HG03442 (cell line): ENCODE measurements at regions not wholly inside any gene's neighbourhood (a gene's known extent, or its start where the extent isn't known, plus 50 kb on each side); places are given as distances from the start of the nearest gene placed in this dataset.

Experiments used
- ATAC-seq: cut with Tn5 transposase; IDR thresholded peaks from one replicate; pipeline ENCODE4 v1.9.1; 2021; ENCODE audit warnings: mild to moderate bottlenecking, moderate library complexity; ENCODE audit not compliant: unreplicated experiment

DNA sequence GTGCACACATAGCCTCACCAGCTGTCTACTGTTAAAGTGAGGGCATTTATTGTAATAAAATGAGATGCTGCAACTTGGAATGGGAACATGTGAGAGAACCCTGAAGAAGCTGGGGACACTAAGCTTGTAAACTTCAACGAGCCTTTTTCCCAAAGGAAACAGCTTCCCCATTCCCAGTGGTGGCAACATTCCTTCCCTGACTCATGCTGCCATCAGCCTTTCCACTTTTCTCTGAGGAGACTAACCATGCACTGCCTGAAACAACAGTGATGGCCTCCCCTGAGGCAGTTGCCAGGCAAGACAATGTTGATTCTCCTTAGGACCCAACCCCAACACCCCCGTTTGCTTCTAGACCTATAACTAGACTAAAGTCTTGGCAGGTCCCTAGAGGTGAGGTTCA lies 928.3 kb downstream of the GLUD2 start:
- ATAC-seq: no peak

- ATAC-seq: no peak
These were observed 939.8 kb downstream of the GLUD2 start for GRCh38 chrX:121987163-121987562.

DNA sequence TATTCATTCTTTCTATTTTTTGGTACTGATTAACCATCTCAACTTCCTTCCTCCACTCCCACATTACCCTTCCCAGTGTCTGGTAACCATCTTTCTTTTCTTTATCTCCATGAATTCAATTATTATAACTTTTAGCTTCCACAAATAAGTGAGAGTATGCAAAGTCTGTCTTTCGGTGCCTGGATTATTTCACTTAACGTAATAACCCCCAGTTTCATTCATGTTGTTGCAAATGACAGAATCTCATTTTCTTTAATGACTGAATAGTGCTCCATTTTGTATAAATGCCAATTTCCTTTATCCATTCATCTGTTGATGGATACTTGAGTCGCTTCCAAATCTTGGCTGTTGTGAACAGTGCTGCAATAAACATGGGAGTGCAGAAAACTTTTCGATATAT lies 940.4 kb downstream of the GLUD2 start:
- no peak for ATAC-seq

- ATAC-seq: no peak
These were observed 956.7 kb downstream of the GLUD2 start for GRCh38 chrX:122004127-122004526.

- ATAC-seq: no peak
These were observed 979.3 kb downstream of the GLUD2 start for GRCh38 chrX:122026665-122027064.

GRCh38 chrX:122046226-122046625 lies 998.8 kb downstream of the GLUD2 start:
- ATAC-seq: no peak

DNA sequence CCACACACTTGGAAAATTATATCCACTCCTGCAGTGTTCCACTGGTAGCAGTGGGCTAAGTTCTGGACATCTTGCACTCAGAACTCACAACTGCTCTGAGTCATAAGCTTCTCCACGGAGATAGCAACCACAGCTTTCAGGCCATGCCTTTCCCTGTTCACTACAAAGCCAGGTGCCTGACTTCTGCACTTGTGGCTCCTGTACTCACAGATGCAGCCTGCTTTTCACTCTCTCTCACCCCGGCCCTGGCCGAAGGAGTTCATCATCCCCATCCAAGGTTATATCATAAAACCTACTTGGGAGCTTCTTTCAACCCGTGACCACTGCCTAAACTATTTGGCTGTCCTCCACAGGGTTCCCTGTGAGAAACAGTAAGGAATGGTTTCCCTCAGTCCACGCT lies 999.4 kb downstream of the GLUD2 start:
- ATAC-seq: no peak

GRCh38 chrX:122047261-122047660 lies 999.9 kb downstream of the GLUD2 start:
- ATAC-seq: no peak

DNA sequence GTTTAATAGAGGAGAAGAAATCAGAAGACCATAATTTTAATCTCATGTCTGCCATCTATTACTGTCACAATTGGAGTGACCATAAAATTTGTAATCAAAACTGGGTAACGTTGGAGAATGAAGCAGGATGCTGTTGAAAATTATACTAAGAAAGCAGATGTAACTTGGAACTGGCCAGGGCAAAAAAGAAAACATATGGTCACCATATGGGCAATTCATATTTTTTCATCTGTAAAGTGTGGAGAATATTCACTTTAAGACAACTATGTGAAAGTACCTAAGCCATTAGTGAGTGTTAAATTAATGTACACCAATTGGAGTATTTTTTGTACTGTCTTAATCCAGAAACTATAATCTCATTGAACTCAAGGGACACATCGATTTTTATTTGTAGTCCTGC lies 1008.0 kb downstream of the GLUD2 start:
- ATAC-seq: no peak

DNA sequence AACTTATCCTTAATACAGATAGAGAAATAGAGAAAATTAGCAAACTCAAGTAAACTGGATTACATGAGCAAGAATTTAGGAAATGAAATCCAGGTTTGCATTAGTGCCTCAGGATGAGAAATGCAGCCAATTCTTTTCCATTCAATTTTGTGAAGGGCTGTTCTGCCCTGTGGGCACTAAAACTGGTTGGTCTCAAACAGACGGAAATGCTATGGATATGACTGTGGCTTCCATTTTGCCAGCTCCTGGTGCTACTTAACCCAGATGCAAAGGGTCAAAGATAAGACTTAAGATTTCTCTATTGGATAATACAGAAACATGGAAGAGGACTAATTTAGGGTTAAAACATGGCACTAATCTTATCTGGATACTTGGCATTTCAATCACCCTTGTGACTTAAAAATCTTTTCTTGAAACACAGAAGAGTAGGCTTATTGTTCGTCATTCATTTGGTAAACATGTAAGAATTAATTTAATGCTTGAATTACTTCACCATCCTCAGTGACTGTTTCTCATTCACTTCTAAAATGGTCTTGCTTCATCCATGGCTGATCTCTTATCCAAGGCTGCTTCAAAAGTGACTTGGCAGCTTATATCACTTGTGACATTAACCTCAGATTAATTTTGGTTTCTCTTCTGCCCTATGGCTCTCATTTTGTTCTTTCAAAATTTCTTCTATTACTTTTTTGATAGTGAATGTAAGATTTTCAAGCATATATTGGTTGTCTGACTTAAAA lies 1008.7 kb downstream of the GLUD2 start:
- ATAC-seq: no peak

DNA sequence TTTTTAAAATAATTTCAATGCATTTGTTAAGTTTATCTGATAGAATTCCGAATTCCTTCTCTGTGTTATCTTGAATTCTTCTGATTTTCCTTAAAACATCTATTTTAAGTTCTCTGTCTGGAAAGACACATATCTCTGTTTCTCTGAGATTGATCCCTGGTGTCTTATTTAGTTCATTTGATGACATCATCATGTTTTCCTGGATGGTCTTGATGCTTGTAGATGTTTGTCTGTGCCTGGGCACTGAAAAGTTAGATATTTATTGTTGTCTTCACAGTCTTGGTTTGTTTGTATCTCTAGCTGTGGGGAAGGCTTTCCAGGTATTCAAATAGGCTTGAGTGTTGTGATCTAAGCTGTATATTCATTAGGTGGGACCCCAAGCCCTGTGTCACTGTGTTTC lies 1028.8 kb downstream of the GLUD2 start:
- no peak for ATAC-seq

DNA sequence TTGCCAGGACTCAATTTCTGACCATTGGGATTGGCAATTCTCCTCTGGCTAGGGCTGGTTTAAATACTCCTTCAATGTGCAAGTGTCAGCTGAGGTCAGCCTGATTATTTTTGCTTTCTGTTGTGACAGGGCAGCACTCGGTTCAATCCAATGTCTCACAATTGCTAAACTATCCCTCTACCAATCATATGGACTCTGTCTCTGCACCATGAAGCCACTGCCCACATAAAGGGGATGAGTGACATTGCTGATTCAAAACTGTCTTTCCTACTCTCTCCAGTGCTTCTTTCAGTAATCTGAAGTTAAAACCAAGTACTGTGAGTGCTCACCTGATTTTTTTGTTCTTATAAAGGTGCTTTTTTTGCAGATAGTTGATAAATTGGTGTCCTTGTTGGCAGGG lies 1030.7 kb downstream of the GLUD2 start:
- ATAC-seq: no peak

GRCh38 chrX:122087341-122087740 lies 1039.9 kb downstream of the GLUD2 start:
- ATAC-seq: no peak

DNA sequence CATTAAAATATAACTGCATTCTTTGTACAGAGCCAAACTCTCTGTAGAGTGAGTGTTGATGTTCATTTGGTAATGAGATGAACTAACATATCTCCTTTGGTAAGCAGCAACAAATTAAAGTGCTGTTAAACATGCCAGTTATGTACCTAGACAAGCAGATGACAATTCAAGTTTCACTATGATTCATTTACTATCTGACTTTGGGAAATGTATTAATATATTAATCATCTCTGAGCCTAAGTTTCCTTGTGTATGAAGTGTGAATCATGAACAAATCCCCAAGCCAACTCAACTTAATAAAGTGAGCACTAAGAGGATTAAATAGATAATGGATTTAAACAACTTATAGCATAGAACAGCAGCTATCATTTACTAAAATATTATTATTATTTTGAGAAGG lies 1044.2 kb downstream of the GLUD2 start:
- no peak for ATAC-seq

- ATAC-seq: no peak
These were observed 1045.0 kb downstream of the GLUD2 start for GRCh38 chrX:122092360-122092759.

GRCh38 chrX:122092978-122093377 lies 1045.6 kb downstream of the GLUD2 start:
- no peak for ATAC-seq

DNA sequence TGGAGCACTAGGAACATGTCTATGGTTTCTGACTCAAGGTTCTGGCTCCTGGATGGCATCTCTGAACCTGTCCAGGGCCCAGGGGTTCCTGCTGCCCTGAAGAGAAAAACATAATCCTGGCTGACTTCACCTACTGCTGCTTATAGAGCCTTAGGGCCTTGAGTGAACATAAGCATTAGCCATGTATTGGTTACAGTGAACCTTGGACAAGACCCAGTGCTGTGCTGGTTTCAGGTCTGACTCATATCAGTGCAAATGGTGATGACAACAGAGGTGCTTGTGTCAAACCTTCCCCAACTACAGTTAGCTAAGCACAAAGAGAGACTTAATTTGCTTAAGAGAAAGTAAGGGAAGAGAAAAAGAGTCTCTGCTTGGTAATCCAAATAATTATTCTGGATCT lies 1047.2 kb downstream of the GLUD2 start:
- ATAC-seq: no peak

DNA sequence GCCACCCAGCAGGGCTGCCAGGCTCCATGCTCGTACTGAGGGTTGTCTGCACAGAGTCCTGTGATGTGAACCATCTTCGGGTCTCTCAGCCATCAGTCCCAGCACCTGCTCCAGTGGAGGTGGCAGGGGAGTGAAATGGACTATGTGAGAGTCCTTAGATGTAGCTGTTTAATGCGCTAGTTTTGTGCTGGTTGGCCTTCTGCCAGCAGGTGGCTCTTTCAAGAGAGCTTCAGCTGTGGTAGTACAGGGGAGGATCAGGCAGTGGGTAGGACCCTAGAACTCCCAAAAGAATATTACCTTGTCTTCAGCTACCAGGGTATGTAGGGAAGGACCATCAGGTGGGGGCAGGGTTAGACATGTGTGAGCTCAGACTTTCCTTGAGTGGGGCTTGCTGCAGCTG lies 1066.0 kb downstream of the GLUD2 start:
- no peak for ATAC-seq

DNA sequence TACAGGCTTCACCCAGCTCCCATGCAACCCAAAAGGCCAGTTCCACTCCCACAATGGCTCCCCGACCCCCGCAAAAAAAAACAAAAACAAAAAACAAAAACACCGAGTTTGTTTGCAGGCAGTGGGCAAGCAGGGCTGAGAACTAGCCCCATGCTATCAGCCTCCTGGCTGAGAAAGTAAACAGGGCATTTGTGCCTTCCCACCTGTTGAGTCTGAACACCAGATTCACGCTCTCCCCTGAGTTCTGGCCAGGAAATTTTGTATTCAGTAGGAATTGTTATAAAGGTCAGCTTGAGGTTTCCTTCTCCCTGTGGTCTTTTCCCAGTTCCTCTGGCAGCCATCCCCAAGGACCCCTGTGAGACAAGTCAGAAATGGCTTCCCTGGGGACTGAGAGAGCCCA lies 1066.5 kb downstream of the GLUD2 start:
- ATAC-seq: no peak

- ATAC-seq: no peak
These were observed 1068.2 kb downstream of the GLUD2 start for GRCh38 chrX:122115604-122116003.

GRCh38 chrX:122119361-122119760 lies 1064.7 kb upstream of the GRIA3 start:
- ATAC-seq: no peak

- no peak for ATAC-seq
These were observed 1061.8 kb upstream of the GRIA3 start for GRCh38 chrX:122122274-122122673.

- ATAC-seq: no peak
These were observed 1050.6 kb upstream of the GRIA3 start for GRCh38 chrX:122133478-122133877.
